HG02852 (cell line): ENCODE measurements at regions not wholly inside any gene's neighbourhood (a gene's known extent, or its start where the extent isn't known, plus 50 kb on each side); places are given as distances from the start of the nearest gene placed in this dataset.

Experiments
- ATAC-seq: cut with Tn5 transposase; IDR thresholded peaks from one replicate; pipeline ENCODE4 v1.9.1; 2021; ENCODE audit warnings: mild to moderate bottlenecking, moderate library complexity; ENCODE audit not compliant: unreplicated experiment

GRCh38 chr20:40547483-40548091, 141.4 kb downstream of the MAFB start:
- no peak for ATAC-seq

- no peak for ATAC-seq
Measured at GRCh38 chr20:40545478-40545877, 143.6 kb downstream of the MAFB start.

- no peak for ATAC-seq
Measured at GRCh38 chr20:40542065-40542464, 147.0 kb downstream of the MAFB start.

GRCh38 chr20:40540166-40540565, 148.9 kb downstream of the MAFB start:
- no peak for ATAC-seq

- no peak for ATAC-seq
Measured at GRCh38 chr20:40538131-40538530, 150.9 kb downstream of the MAFB start.

- no peak for ATAC-seq
Measured at GRCh38 chr20:40536808-40537207, 152.2 kb downstream of the MAFB start.

GRCh38 chr20:40535816-40536215, 153.2 kb downstream of the MAFB start:
- no peak for ATAC-seq

- no peak for ATAC-seq
Measured at GRCh38 chr20:40532103-40532502, 156.9 kb downstream of the MAFB start.

GRCh38 chr20:40525351-40525750, 163.7 kb downstream of the MAFB start:
- no peak for ATAC-seq

GRCh38 chr20:40524071-40524470, 165.0 kb downstream of the MAFB start:
- no peak for ATAC-seq

- no peak for ATAC-seq
Measured at GRCh38 chr20:40522405-40522804, 166.6 kb downstream of the MAFB start.

GRCh38 chr20:40521962-40522361, 167.1 kb downstream of the MAFB start:
- ATAC-seq, result no peak

GRCh38 chr20:40519918-40520317, 169.1 kb downstream of the MAFB start:
- ATAC-seq, result no peak

- ATAC-seq, result no peak
Measured at GRCh38 chr20:40512994-40513393, 176.0 kb downstream of the MAFB start.

GRCh38 chr20:40512591-40512990, 176.4 kb downstream of the MAFB start:
- ATAC-seq, result no peak

- ATAC-seq, result no peak
Measured at GRCh38 chr20:40511478-40511877, 177.6 kb downstream of the MAFB start.

- ATAC-seq, result no peak
Measured at GRCh38 chr20:40510622-40511021, 178.4 kb downstream of the MAFB start.

- no peak for ATAC-seq
Measured at GRCh38 chr20:40508821-40509220, 180.2 kb downstream of the MAFB start.

GRCh38 chr20:40506537-40506939, 182.5 kb downstream of the MAFB start:
- no peak for ATAC-seq

GRCh38 chr20:40503119-40503518, 185.9 kb downstream of the MAFB start:
- ATAC-seq, result no peak

GRCh38 chr20:40502576-40502975, 186.5 kb downstream of the MAFB start:
- no peak for ATAC-seq

- ATAC-seq, result no peak
Measured at GRCh38 chr20:40499391-40499790, 189.6 kb downstream of the MAFB start.

- no peak for ATAC-seq
Measured at GRCh38 chr20:40497899-40498691, 190.9 kb downstream of the MAFB start.
